NCI-H2107 (cell line): ENCODE measurements at regions not wholly inside any gene's neighbourhood (a gene's known extent, or its start where the extent isn't known, plus 50 kb on each side); places are given as distances from the start of the nearest gene placed in this dataset.

Experiments used
- DNase-seq: peaks from one replicate; lab custom pipeline; 2025; lab: John Stamatoyannopoulos, UW

DNA sequence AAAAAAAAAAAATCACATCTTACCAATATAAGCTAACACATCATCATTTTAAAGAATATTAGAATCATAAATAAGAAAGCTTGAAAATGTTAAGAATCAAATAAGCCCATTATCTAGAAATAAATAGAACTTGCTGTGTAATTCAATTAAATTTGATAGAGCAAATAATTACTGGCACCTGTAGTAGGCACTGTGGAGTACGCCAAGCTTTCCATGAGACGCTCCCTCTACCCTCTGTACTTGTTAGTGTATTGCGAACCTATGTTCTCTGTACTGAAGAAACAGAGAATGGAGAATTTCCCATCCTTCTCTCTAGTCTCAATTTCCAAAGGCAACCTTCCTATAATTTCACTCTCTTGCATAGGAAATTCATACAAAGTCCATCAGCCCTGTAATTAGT lies 61.7 kb upstream of the HAND2 start:
- DNase-seq, result no peak

DNA sequence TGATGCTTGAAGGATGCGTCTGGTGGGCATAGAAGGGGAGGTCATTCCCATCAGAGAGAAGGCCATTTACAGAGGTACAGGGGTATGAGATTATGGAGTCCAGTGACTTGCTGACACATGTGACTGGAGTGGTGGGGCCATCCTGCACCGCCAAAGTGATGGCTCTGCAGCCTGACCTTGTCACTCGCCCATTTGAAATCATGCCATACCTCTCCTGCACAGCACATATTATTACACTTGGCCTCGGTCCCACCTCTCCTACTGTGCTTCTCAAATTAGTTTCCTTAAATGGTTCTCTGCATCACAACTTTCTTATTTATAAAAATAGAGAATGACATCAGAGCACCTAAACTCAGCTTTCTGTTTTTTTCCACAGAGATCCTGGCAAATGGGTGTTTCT lies 60.7 kb upstream of the HAND2 start:
- DNase-seq, result no peak

DNA sequence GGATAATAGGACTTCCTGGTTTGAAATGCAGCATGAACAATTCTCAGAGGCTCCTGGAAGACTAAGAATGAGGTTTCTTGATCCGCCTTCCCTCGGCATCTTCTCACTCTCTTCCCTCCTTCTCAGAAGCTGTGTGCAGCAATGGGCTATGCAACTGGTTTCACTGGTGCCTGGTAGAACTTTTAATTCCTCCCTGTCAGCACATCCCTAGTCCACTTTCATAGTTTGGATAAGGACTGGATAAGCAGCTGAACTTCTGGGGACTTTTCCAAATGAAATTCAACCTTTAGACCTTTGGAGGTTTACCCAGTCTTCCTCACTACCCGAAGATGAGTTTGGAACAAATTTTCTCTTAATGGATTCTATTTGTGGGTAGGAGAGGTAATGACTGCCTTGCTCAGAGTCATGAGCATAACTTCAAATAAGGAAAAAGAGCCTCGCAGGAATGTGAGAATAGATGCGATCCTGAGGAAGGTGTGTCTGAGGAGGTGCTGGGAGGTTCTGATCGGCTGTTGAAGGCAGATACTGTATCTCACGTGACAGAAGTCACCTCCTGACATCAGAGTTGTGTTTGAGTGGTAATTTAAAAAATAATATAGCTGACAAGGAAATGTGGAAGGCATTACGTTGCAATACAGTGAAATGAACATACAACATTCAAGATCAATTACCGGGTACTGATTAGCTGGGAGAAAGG lies 56.0 kb upstream of the HAND2 start:
- DNase-seq, result no peak

DNA sequence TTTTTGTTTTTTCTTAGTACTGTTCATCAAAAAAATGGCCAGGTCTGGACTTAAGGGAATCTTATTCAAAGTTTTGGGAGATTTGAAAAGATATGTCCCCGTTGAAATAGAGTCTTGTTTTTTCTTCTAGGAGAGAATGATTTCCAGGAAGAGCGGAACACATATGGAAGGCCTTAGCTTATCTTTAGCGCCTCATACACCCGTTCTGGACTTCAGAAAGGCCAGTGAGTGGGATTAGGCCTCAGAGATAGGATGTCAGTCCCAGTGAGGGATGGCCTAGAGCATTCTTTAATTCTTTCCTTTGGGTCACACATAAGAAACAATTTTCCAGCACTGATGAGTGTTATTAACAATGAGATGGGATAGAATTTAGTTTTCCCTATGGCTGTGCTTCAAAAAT lies 54.5 kb upstream of the HAND2 start:
- DNase-seq, result no peak
